HG02571 (cell line): ENCODE measurements at regions not wholly inside any gene's neighbourhood (a gene's known extent, or its start where the extent isn't known, plus 50 kb on each side); places are given as distances from the start of the nearest gene placed in this dataset.

Experiments
- ATAC-seq: cut with Tn5 transposase; IDR thresholded peaks from one replicate; pipeline ENCODE4 v1.9.1; 2021; ENCODE audit warnings: mild to moderate bottlenecking, moderate library complexity; ENCODE audit not compliant: unreplicated experiment

DNA sequence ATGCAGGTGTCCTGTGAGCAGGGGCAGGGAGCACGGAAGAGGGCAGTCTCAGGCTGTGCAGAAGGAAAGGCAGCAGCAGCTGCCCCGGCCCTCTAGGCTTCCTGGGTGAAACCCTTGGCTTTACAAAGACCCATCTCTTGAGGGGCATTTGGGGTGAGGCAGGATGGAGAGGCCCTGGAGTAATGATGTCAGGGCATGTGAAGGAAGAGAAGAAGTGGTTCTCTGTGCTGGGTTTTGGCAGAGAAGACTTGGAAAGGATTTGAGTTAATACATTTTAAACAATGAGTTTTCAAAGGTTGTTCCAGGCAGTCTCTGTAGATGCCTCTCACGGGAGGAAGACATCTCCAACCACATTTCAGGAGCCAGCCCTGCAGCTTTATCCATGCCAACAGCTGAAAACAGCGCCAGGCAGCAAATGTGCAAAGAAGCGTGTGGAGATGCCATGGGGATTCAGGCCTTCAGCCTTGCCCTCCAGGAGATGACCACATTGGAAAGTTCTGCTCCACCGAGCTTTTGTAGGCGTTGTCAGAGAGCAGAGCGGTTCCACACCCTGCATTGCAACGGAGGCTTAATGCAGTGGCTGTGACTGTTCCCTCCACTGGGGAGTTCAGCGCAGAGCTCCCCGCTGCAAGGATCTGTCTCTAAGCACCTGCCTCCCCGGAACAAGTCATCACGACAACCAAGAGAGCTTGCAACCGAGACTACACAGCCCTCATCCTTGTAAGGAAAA, 322.8 kb downstream of the UQCRFS1 start:
- ATAC-seq = no peak

DNA sequence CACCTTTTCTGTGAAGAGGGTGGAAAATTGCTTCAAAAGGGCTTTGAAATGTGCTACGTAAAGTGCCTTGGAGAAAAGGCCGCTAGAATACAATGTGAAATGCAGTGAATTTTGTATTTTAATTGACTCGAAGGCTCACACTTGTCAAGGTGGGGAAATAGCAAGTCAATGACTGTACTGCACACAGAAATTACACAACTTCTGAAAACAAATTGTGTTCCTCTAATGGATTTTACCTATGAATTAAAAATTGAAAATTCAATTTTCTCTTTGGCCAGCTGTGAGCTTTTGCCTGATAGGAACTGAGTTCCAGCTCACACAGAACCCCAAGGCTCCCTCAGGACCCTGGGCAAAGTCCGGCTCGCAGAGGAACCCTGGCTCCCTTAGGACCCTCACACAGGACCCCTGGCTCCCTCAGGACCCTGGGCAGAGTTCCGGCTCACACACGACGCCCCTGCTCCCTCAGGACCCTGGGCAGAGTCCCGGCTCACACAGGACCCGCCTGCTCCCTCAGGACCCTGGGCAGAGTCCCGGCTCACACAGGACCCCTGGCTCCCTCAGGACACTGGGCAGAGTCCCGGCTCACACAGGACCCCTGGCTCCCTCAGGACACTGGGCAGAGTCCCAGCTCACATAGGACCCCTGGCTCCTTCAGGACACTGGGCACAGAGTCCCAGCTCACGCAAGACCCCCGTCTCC, 324.9 kb downstream of the UQCRFS1 start:
- ATAC-seq = no peak

GRCh38 chr19:28886708-28887107, 326.2 kb downstream of the UQCRFS1 start:
- ATAC-seq = no peak

DNA sequence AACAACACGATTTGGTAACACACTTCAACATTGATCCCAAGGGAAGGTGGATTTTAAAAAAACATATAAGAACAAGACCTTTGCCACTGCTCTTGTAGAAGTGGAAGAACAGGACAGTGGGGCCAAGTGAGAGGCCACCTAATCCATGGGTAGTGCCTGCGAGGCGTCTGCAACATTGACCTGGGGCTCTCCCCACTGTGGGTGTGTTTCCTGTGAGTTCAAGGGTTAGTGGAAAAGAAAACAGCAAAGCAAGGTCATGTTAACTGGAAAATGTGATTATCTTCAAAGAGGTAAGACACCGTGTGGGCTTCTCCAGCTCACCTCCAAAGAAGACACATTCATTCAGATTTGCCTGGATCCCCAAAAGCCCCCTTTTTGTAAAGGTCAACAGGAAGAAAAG, 327.0 kb downstream of the UQCRFS1 start:
- ATAC-seq = no peak

- no peak for ATAC-seq
Measured at GRCh38 chr19:28884786-28885476, 328.0 kb downstream of the UQCRFS1 start.

GRCh38 chr19:28883241-28883693, 329.7 kb downstream of the UQCRFS1 start:
- ATAC-seq = no peak

DNA sequence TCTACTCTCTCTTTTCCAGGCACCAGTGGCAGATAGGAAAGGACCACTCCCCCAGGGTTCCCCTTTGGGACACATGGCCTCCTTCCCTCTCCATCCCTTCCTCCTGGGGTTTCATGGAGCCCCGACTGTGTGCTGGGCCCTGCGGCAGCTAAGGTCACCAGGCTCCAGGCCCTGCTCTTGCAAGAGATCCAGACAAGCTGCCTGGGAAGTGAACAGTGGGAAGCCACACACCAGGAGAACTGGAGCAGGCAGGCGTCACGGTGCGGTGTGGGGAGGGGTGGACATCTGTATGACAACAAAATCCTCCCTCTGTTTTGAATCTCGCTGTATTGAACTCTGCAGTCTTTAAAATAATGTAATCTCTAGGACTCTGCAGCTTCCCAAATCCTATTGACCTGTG, 330.1 kb downstream of the UQCRFS1 start:
- ATAC-seq = no peak

DNA sequence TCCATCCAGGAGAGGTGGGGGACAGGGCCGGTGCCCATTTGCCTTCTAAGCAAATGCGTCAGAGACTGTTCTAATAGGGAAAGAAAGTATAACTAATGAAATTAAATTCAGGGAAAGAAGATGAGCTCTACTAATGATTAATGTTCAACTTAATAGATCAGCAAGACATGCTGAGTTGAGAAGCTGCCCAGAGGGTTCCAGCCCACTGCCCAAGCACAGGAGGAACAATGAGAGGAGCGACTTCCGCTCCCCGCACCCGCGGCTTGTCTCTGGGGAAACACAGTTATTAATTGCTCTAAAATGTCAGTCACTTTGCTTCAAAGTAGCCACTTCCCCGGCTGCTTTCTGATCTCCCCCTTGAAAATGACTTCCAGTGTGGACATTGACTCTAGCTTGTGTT, 331.3 kb downstream of the UQCRFS1 start:
- no peak for ATAC-seq

DNA sequence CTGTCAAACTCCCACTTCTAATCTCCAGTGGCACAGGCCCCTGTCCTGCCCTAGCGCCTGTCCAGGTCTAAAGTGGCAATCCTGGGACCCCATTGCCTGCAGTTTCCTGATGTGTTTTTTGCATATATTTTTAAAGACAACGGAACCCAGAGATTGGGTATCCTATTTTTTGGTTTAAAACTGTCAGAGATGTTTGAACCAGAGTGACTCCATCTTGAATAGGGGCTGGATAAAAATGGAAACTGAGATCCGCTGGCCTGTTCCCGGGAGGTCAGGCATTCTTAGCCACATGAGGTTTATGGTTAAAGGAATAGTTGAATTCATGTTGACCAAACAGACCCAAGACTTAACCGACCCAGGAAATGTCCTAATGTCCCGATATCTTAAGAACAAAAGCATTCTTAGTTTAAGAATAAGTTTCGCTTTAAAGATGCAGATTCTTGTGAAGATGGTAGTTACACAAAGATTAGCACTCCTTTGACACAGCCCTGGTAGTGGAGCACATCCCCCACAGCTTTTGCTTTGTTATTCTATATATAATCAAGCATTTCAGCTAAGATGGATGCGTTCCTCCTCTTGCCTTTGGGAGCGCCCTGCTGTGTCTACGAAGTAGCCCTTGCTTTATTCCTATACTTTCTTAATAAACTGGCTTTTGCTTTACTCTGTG, 332.1 kb downstream of the UQCRFS1 start:
- ATAC-seq = no peak

DNA sequence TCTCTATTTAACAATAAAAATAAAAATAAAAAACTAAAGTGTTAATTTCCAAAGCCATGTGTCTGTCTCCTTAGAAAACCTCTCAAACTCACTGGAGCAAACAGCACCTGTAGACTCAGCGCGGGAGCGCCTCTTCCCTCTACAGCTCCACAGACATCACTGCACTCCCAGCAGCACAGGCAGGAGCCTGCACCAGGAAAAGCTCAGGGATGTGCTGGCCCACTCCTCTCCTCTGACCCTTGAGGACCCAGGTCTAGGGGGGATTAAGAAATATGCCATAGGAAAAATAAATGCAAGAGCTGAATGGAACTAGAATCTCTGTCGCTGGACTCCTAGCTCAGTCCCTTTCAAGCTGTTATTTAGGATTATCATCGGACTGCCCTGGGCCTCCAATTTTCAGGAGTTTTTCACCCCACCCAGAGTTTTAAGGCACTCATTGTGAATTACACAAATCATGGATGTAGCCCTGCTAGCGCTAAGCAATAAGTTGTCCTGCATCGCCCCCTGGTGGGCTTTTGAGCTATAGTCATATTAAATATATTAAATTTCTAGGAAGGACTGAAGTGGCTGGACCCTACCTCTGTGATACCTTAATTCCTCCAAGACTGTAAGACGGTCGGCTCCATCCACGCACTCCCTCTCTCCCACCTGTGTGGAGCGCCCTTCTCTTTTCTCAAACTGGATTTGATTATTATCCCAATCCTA, 333.9 kb downstream of the UQCRFS1 start:
- ATAC-seq = no peak

DNA sequence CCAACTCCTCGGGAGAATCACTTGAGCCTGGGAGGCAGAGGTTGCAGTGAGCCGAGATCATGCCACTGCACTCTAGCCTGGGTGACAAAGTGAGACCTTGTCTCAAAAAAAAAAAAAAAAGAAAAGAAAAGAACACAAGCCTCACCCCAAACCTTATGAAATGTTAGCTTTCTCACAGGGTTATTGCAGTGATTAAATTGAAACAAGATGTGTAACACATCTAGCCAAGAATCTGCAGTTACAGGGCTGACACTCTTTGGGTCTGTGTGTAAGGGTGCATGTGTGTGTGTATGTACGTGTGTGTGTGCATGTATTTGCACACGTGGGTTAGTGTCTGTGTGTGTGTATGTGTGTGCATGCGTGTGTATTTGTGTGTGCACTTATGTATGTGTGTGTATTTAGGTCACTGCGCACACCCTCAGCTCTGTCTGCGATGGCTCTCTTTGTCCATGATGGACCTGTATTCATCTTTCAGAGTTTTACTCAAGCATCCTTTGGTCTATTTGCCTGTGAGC, 336.3 kb downstream of the UQCRFS1 start:
- no peak for ATAC-seq

GRCh38 chr19:28874742-28875141, 338.2 kb downstream of the UQCRFS1 start:
- no peak for ATAC-seq

- no peak for ATAC-seq
Measured at GRCh38 chr19:28873301-28873700, 339.6 kb downstream of the UQCRFS1 start.

GRCh38 chr19:28871099-28871725, 341.7 kb downstream of the UQCRFS1 start:
- ATAC-seq = no peak

- ATAC-seq = no peak
Measured at GRCh38 chr19:28869459-28869858, 343.5 kb downstream of the UQCRFS1 start.

DNA sequence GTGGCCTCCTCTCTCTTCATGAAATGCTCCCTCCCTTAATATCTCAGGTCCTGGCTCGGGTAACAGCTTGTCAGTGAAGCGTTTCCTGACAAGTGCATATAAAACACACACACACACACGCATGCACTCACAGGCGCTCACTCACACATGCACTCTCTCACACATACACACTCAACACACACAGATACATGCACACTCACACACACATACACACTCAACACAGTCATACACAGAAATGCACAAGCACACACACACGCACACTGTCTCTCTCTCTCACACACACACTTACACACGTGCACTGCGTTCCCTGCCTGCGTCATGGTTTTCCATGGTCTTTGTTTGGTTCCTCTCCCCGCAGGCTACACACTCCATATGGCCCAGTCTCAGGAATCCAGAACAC, 344.1 kb downstream of the UQCRFS1 start:
- no peak for ATAC-seq

DNA sequence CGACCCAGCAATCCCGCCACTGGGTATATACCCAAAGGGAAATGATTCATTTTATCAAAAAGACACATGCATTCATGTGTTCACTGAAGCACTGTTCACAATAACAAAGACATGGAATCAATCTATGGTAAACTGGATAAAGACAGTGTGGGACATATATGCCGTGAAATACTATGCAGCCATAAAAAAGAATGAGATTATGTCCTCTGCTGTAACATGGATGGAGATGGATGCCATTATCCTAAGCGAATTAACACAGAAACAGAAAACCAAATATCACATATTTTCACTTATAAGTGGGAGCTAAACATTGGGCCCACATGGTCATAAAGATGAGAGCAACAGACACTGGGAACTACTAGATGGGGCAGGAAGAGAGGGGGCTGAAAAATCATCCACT, 345.0 kb downstream of the UQCRFS1 start:
- no peak for ATAC-seq

- no peak for ATAC-seq
Measured at GRCh38 chr19:28864577-28865042, 348.3 kb downstream of the UQCRFS1 start.

GRCh38 chr19:28864024-28864503, 348.9 kb downstream of the UQCRFS1 start:
- ATAC-seq = no peak

- ATAC-seq = no peak
Measured at GRCh38 chr19:28862238-28862637, 350.7 kb downstream of the UQCRFS1 start.
